Thyroid gland (tissue), 4 donors: ENCODE measurements at regions not wholly inside any gene's neighbourhood (a gene's known extent, or its start where the extent isn't known, plus 50 kb on each side); places are given as distances from the start of the nearest gene placed in this dataset.

Experiments
- POLR2A ChIP-seq, 2 donors: fragments of 450-650 bp; IDR thresholded peaks; one replicate each; pipeline ENCODE4 v1.6.1; 2017; ENCODE audit warnings: antibody characterized with exemption in 2 of 2, mild to moderate bottlenecking in 2 of 2, moderate library complexity in 1 of 2
- TF ChIP-seq, protein P1 (sequence below), 6 experiments: fragments of 200-600 bp in 3 of 6; fragments of 450-650 bp in 3 of 6; sonication (generic) in 3 of 6; IDR thresholded peaks; one replicate each; pipeline ENCODE4 v1.5.1; 2016 to 2019; ENCODE audit warnings: antibody characterized with exemption in 6 of 6, mild to moderate bottlenecking in 2 of 6, inconsistent platforms in 1 of 6, moderate library complexity in 1 of 6

DNA sequence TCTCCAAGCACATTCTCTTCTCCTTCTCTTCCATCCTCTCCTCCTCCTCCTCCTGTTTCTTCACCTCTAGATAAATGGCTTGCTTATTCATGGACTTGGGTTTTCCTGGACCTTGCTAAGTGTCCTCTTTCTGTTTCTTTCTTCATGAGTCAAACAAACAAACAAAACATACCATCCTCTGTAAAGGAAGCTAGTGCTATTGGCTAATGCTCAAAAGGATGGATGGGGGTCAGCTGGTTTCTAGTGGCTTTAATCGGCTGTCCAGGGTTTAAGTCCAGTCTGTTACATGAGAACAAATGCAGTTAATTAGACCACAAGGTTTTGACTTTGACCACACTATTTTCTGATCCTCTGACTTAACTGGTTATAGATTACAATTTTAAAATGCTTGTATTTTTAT lies 83.8 kb upstream of the TSPAN2 start:
- TF ChIP-seq, protein P1, sequence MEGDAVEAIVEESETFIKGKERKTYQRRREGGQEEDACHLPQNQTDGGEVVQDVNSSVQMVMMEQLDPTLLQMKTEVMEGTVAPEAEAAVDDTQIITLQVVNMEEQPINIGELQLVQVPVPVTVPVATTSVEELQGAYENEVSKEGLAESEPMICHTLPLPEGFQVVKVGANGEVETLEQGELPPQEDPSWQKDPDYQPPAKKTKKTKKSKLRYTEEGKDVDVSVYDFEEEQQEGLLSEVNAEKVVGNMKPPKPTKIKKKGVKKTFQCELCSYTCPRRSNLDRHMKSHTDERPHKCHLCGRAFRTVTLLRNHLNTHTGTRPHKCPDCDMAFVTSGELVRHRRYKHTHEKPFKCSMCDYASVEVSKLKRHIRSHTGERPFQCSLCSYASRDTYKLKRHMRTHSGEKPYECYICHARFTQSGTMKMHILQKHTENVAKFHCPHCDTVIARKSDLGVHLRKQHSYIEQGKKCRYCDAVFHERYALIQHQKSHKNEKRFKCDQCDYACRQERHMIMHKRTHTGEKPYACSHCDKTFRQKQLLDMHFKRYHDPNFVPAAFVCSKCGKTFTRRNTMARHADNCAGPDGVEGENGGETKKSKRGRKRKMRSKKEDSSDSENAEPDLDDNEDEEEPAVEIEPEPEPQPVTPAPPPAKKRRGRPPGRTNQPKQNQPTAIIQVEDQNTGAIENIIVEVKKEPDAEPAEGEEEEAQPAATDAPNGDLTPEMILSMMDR (IDR thresholded peaks at IDR 0.05), result no peak
- no peak for TF ChIP-seq POLR2A (IDR thresholded peaks at IDR 0.05)
